Thyroid gland (tissue), 4 donors: ENCODE measurements at regions not wholly inside any gene's neighbourhood (a gene's known extent, or its start where the extent isn't known, plus 50 kb on each side); places are given as distances from the start of the nearest gene placed in this dataset.

Experiments used
- DNase-seq, 2 donors: peaks; one replicate each; pipeline ENCODE4 v3.0.0-alpha.2; 2019
- H3K27ac ChIP-seq, 3 donors: fragments of 200-600 bp; sonication (generic); 1 replicate in 2 of 3; 2 replicates in 1 of 3; pipeline ENCODE4 v1.5.1; 2016 to 2019; ENCODE audit warnings: mild to moderate bottlenecking in 1 of 3, moderate library complexity in 1 of 3
- H3K27me3 ChIP-seq: fragments of 200-600 bp; sonication (generic); one replicate; pipeline ENCODE4 v1.5.1; 2019
- H3K36me3 ChIP-seq, 2 donors: fragments of 200-600 bp; sonication (generic); one replicate each; pipeline ENCODE4 v1.5.1; 2016 to 2019
- H3K4me1 ChIP-seq, 2 donors: fragments of 200-600 bp; sonication (generic); one replicate each; pipeline ENCODE4 v1.5.1; 2017 to 2019
- H3K4me3 ChIP-seq, 3 donors: fragments of 200-600 bp; sonication (generic); replicated peaks in 1 of 3; 1 replicate in 2 of 3; 2 replicates in 1 of 3; pipeline ENCODE4 v1.5.1; 2016; ENCODE audit warnings: mild to moderate bottlenecking in 1 of 3
- H3K9me3 ChIP-seq: fragments of 200-600 bp; sonication (generic); one replicate; pipeline ENCODE4 v1.5.1; 2017
- POLR2A ChIP-seq, 2 donors: fragments of 450-650 bp; IDR thresholded peaks; one replicate each; pipeline ENCODE4 v1.6.1; 2017; ENCODE audit warnings: antibody characterized with exemption in 2 of 2, mild to moderate bottlenecking in 2 of 2, moderate library complexity in 1 of 2
- WGBS, 2 donors: methylation state at CpG; one replicate each; pipeline ENCODE4 v1.1.5; 2017; 5-methylcytosine and 5-hydroxymethylcytosine counted together
- intact Hi-C: fragments of 100-400 bp; cut with DNase I; formaldehyde crosslinking; loops from one replicate; pipeline ENCODE4 v1.15.1; 2023
- TF ChIP-seq, protein P1 (sequence below), 6 experiments: fragments of 200-600 bp in 3 of 6; fragments of 450-650 bp in 3 of 6; sonication (generic) in 3 of 6; IDR thresholded peaks; one replicate each; pipeline ENCODE4 v1.5.1; 2016 to 2019; ENCODE audit warnings: antibody characterized with exemption in 6 of 6, mild to moderate bottlenecking in 2 of 6, inconsistent platforms in 1 of 6, moderate library complexity in 1 of 6

GRCh38 chr12:65720136-65721130 is 103.8 kb upstream of the HMGA2 start:
- no peak for DNase-seq
- Histone ChIP-seq H3K9me3 (no peaks in the 10 kb centered on the region), H3K27ac (no peak overlapping the region), H3K36me3 (no peaks in the 10 kb centered on the region), H3K4me1 (no peaks in the 10 kb centered on the region), H3K4me3 (no peak overlapping the region), H3K27me3 (no peaks in the 10 kb centered on the region)
- 85 to 89% methylated on average over 15 of the region's 15 CpGs for WGBS, 2 donors
- intact Hi-C loops = no loop called here
- TF ChIP-seq POLR2A (IDR thresholded peaks at IDR 0.05) = no peak
- TF ChIP-seq, protein P1, sequence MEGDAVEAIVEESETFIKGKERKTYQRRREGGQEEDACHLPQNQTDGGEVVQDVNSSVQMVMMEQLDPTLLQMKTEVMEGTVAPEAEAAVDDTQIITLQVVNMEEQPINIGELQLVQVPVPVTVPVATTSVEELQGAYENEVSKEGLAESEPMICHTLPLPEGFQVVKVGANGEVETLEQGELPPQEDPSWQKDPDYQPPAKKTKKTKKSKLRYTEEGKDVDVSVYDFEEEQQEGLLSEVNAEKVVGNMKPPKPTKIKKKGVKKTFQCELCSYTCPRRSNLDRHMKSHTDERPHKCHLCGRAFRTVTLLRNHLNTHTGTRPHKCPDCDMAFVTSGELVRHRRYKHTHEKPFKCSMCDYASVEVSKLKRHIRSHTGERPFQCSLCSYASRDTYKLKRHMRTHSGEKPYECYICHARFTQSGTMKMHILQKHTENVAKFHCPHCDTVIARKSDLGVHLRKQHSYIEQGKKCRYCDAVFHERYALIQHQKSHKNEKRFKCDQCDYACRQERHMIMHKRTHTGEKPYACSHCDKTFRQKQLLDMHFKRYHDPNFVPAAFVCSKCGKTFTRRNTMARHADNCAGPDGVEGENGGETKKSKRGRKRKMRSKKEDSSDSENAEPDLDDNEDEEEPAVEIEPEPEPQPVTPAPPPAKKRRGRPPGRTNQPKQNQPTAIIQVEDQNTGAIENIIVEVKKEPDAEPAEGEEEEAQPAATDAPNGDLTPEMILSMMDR (IDR thresholded peaks at IDR 0.05) = no peak

GRCh38 chr12:65721541-65722190 is 102.6 kb upstream of the HMGA2 start:
- intact Hi-C loops = no loop called here
- no peaks in the 10 kb centered on the region for H3K36me3 ChIP-seq
- no peak overlapping the region for H3K4me3 ChIP-seq
- no peak overlapping the region for H3K27ac ChIP-seq
- H3K4me1 ChIP-seq = no peaks in the 10 kb centered on the region
- TF ChIP-seq POLR2A (IDR thresholded peaks at IDR 0.05) = no peak
- TF ChIP-seq, protein P1 (IDR thresholded peaks at IDR 0.05) = no peak
- no peak for DNase-seq
- WGBS, 2 donors = 94 to 96% methylated on average over 3 of the region's 3 CpGs
- H3K9me3 ChIP-seq = no peaks in the 10 kb centered on the region
- no peaks in the 10 kb centered on the region for H3K27me3 ChIP-seq

DNA sequence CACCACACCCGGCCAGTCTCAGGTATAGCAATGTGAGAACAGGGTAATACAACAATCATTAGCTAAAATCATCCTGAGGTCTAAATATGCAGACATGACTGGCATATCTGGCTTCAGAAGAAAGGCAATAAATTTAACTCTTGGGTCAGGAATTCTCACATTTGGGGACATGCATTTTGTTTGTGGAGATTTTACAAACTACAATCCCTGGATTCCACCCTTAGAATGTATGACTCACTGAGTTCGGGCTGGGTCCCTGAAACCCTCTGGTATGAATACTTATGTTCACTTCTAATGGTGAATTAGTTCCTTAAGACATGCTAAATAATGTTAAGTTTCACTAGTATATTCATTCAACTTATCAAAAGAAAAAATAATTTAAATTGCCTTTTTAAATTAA is 98.9 kb upstream of the HMGA2 start:
- intact Hi-C loops = no loop called here
- 92 to 98% methylated on average over 2 of the region's 2 CpGs for WGBS, 2 donors
- no peaks in the 10 kb centered on the region for H3K9me3 ChIP-seq
- no peak for DNase-seq
- H3K4me1 ChIP-seq = peaks cover 7 to 9% of the 10 kb centered on the region in 2 donors
- H3K27me3 ChIP-seq = peaks cover 14% of the 10 kb centered on the region
- H3K36me3 ChIP-seq = no peaks in the 10 kb centered on the region
- H3K27ac ChIP-seq = no peak overlapping the region
- TF ChIP-seq, protein P1 (IDR thresholded peaks at IDR 0.05) = no peak
- no peak for TF ChIP-seq POLR2A (IDR thresholded peaks at IDR 0.05)
- H3K4me3 ChIP-seq = no peak overlapping the region

DNA sequence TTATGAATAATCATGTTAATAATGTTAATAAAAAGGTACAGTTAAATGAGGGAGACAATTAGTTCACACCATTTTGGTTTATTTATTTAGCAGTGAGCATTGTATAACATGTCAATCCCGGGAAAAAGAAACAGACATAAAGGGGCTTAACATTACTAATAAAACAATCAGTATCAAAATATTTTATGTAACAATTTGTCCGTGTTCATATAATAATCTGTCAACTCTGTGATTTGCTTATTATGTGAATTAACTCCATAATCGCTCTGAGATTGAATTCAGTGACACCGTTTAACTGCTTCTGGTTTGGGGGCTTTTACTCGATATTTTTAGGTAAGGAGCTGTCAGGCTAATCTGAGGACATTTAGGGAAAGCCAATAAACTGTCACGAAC is 95.8 kb upstream of the HMGA2 start:
- H3K27ac ChIP-seq = no peak overlapping the region
- no peaks in the 10 kb centered on the region for H3K36me3 ChIP-seq
- intact Hi-C loops = no loop called here
- DNase-seq = no peak
- no peak for TF ChIP-seq POLR2A (IDR thresholded peaks at IDR 0.05)
- TF ChIP-seq, protein P1 (IDR thresholded peaks at IDR 0.05) = no peak
- peaks cover 7 to 9% of the 10 kb centered on the region in 2 donors for H3K4me1 ChIP-seq
- no peaks in the 10 kb centered on the region for H3K9me3 ChIP-seq
- no peak overlapping the region for H3K4me3 ChIP-seq
- H3K27me3 ChIP-seq = peaks cover 14% of the 10 kb centered on the region
- 44% methylated on average over 6 of the region's 6 CpGs for WGBS, 2 donors
